Neural progenitor cell (in vitro differentiated cells): ENCODE measurements at regions not wholly inside any gene's neighbourhood (a gene's known extent, or its start where the extent isn't known, plus 50 kb on each side); places are given as distances from the start of the nearest gene placed in this dataset.

Source experiments
- DNase-seq: peaks from one replicate; pipeline ENCODE4 v3.0.0-alpha.2; 2016; ENCODE audit warnings: low spot score
- H2AFZ ChIP-seq: fragments of 200-600 bp; sonication (generic); replicated peaks from 2 replicates; pipeline ENCODE4 v1.6.1; 2016; ENCODE audit warnings: antibody characterized with exemption
- H3F3A ChIP-seq: fragments of 200-600 bp; sonication (generic); 2 replicates; pipeline ENCODE4 v1.6.1; 2016; ENCODE audit warnings: antibody characterized with exemption, low read depth
- H3K27ac ChIP-seq: fragments of 200-600 bp; sonication (generic); 2 replicates; pipeline ENCODE4 v1.5.1; 2016; ENCODE audit warnings: mild to moderate bottlenecking
- H3K27me3 ChIP-seq: fragments of 200-600 bp; sonication (generic); 2 replicates; pipeline ENCODE4 v1.6.1; 2016; ENCODE audit warnings: mild to moderate bottlenecking, moderate library complexity
- H3K36me3 ChIP-seq: fragments of 200-600 bp; sonication (generic); 2 replicates; pipeline ENCODE4 v1.5.1; 2016
- H3K4me1 ChIP-seq: fragments of 200-600 bp; sonication (generic); 2 replicates; pipeline ENCODE4 v1.6.1; 2016; ENCODE audit warnings: mixed run types
- H3K4me2 ChIP-seq: fragments of 200-600 bp; sonication (generic); 2 replicates; pipeline ENCODE4 v1.6.1; 2016
- H3K4me3 ChIP-seq: fragments of 200-600 bp; sonication (generic); 2 replicates; pipeline ENCODE4 v1.5.1; 2016
- H3K79me2 ChIP-seq: fragments of 200-600 bp; sonication (generic); 2 replicates; pipeline ENCODE4 v1.6.1; 2016; ENCODE audit warnings: low read depth
- H3K9ac ChIP-seq: fragments of 200-600 bp; sonication (generic); 2 replicates; pipeline ENCODE4 v1.6.1; 2016
- H3K9me3 ChIP-seq: fragments of 200-600 bp; sonication (generic); 2 replicates; pipeline ENCODE4 v1.5.1; 2016; ENCODE audit warnings: low read depth
- H4K20me1 ChIP-seq: fragments of 200-600 bp; sonication (generic); 2 replicates; pipeline ENCODE4 v1.6.1; 2016; ENCODE audit warnings: low read depth
- H3K27ac Mint-ChIP-seq: 3 replicates; pipeline ENCODE4 v1.8.0; 2021; ENCODE audit warnings: mixed read lengths
- H3K27me3 Mint-ChIP-seq: 2 replicates; pipeline ENCODE4 v1.8.0; 2022; ENCODE audit warnings: low read depth, mild to moderate bottlenecking, inconsistent platforms, moderate library complexity, mixed read lengths; ENCODE audit not compliant: insufficient read depth
- H3K36me3 Mint-ChIP-seq: 3 replicates; pipeline ENCODE4 v1.8.0; 2021; ENCODE audit warnings: mixed read lengths
- H3K4me1 Mint-ChIP-seq: 3 replicates; pipeline ENCODE4 v1.8.0; 2021; ENCODE audit warnings: mixed read lengths
- H3K4me3 Mint-ChIP-seq: 3 replicates; pipeline ENCODE4 v1.8.0; 2021; ENCODE audit warnings: mild to moderate bottlenecking, moderate library complexity, mixed read lengths
- H3K9me3 Mint-ChIP-seq: 3 replicates; pipeline ENCODE4 v1.8.0; 2020; ENCODE audit warnings: mixed read lengths
- EZH2 ChIP-seq: fragments of 200-600 bp; sonication (generic); IDR thresholded peaks from 2 replicates; pipeline ENCODE4 v1.6.1; 2017; ENCODE audit warnings: antibody characterized with exemption, mild to moderate bottlenecking, moderate library complexity
- EZH2phosphoT487 ChIP-seq: fragments of 200-600 bp; sonication (generic); IDR thresholded peaks from 2 replicates; pipeline ENCODE4 v1.6.1; 2017; ENCODE audit warnings: antibody characterized with exemption
- TF ChIP-seq, protein P1 (sequence below): fragments of 200-600 bp; sonication (generic); IDR thresholded peaks from 2 replicates; pipeline ENCODE4 v1.5.1; 2017; ENCODE audit warnings: antibody characterized with exemption, mild to moderate bottlenecking

DNA sequence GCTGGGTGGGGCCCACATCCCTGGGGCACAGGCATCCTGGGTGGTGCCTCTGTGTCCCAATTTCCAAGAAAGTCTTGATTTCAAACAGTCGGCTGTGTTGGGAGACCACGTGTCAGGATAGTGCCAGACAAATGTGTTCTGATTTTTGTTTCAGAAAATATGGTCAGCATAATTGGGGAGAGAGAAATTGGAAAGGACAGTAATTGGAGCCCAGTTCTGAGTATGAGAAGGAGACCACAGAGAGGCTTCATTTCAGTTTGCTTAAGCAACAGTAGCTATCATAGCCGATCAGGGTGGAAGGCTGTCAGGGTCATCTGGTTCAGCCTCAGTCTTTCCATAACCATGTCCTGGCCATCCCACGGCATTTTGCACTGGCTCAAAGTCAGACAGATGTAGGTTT lies 220.7 kb downstream of the CDC5L start:
- H3K4me3 Mint-ChIP-seq = no peak overlapping the region
- Histone ChIP-seq H3K79me2 (no peaks in the 10 kb centered on the region), H2AFZ (no peak overlapping the region), H4K20me1 (no peaks in the 10 kb centered on the region), H3K4me2 (no peak overlapping the region), H3K36me3 (no peaks in the 10 kb centered on the region), H3K4me3 (no peak overlapping the region), H3F3A (no peaks in the 10 kb centered on the region), H3K27me3 (no peaks in the 10 kb centered on the region), H3K27ac (no peak overlapping the region), H3K4me1 (no peaks in the 10 kb centered on the region), H3K9ac (no peak overlapping the region), H3K9me3 (no peaks in the 10 kb centered on the region)
- H3K4me1 Mint-ChIP-seq = no peaks in the 10 kb centered on the region
- no peak for DNase-seq
- H3K9me3 Mint-ChIP-seq = peaks cover 4% of the 10 kb centered on the region
- no peak overlapping the region for H3K27ac Mint-ChIP-seq
- H3K27me3 Mint-ChIP-seq = peaks cover 5% of the 10 kb centered on the region
- TF ChIP-seq EZH2phosphoT487 = no peak
- no peaks in the 10 kb centered on the region for H3K36me3 Mint-ChIP-seq

DNA sequence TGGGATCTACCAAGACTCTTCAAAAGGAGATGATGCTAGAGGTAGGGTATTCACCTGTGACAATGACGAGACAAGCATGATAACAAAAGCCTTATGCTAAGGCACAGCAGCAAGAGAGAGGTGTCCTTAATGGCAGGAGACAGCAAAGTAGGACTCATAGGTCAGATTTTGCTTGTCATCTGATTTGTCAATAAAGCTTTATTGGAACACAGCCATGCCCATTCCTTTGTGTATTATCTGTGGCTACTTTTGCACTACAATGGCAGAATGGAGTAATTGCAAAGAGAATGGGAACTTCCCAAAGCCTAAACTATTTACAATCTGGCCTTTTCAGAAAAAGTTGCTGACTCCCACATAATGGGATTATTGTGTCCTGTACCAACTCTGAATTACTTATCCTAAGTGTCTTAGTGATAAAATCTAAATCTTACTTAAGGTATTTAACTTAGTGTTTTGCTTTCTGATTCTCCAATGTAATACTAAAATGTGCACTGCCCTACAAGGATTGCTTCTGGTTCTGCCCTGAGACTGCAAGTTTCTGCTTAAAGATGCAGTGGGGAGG lies 221.6 kb downstream of the CDC5L start:
- TF ChIP-seq EZH2 (no peak), EZH2phosphoT487 (no peak)
- TF ChIP-seq, protein P1, sequence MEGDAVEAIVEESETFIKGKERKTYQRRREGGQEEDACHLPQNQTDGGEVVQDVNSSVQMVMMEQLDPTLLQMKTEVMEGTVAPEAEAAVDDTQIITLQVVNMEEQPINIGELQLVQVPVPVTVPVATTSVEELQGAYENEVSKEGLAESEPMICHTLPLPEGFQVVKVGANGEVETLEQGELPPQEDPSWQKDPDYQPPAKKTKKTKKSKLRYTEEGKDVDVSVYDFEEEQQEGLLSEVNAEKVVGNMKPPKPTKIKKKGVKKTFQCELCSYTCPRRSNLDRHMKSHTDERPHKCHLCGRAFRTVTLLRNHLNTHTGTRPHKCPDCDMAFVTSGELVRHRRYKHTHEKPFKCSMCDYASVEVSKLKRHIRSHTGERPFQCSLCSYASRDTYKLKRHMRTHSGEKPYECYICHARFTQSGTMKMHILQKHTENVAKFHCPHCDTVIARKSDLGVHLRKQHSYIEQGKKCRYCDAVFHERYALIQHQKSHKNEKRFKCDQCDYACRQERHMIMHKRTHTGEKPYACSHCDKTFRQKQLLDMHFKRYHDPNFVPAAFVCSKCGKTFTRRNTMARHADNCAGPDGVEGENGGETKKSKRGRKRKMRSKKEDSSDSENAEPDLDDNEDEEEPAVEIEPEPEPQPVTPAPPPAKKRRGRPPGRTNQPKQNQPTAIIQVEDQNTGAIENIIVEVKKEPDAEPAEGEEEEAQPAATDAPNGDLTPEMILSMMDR = no peak
- H3K4me3 Mint-ChIP-seq = no peak overlapping the region
- no peak overlapping the region for H3K27ac Mint-ChIP-seq
- no peaks in the 10 kb centered on the region for H3K27me3 ChIP-seq
- H4K20me1 ChIP-seq = no peaks in the 10 kb centered on the region
- no peaks in the 10 kb centered on the region for H3K9me3 ChIP-seq
- H3F3A ChIP-seq = no peaks in the 10 kb centered on the region
- peaks cover 4% of the 10 kb centered on the region for H3K9me3 Mint-ChIP-seq
- no peaks in the 10 kb centered on the region for H3K36me3 Mint-ChIP-seq
- no peak overlapping the region for H2AFZ ChIP-seq
- no peaks in the 10 kb centered on the region for H3K36me3 ChIP-seq
- no peak overlapping the region for H3K4me3 ChIP-seq
- H3K4me2 ChIP-seq = no peak overlapping the region
- H3K27me3 Mint-ChIP-seq = peaks cover 5% of the 10 kb centered on the region
- H3K4me1 ChIP-seq = no peaks in the 10 kb centered on the region
- no peaks in the 10 kb centered on the region for H3K79me2 ChIP-seq
- H3K27ac ChIP-seq = no peak overlapping the region
- no peaks in the 10 kb centered on the region for H3K4me1 Mint-ChIP-seq
- no peak overlapping the region for H3K9ac ChIP-seq
- no peak for DNase-seq

DNA sequence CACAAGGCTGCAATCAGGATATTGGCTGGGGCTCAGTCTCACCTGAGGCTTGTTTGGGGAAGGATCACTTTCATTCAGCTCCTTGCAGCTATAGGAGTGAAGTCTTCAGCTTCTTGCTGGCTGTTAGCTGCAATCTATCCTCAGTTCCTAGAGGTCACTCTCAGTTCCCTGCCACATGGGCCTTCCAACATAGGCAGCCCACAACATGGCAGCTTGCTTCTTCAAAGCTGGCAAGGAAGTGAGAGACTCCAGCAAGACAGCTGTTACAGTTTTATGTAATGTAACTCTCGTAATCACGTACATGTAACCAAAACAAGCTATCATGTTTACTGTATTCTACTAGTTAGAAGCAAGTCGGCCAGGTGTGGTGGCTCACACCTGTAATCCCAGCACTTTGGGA lies 226.9 kb downstream of the CDC5L start:
- no peaks in the 10 kb centered on the region for H3K4me1 ChIP-seq
- no peak overlapping the region for H3K4me3 ChIP-seq
- no peak overlapping the region for H3K4me2 ChIP-seq
- TF ChIP-seq EZH2 (no peak), EZH2phosphoT487 (no peak)
- TF ChIP-seq, protein P1 = no peak
- Mint-ChIP-seq H3K27me3 (peaks cover 2% of the 10 kb centered on the region), H3K4me1 (no peaks in the 10 kb centered on the region), H3K27ac (no peak overlapping the region), H3K9me3 (peaks cover 3% of the 10 kb centered on the region), H3K4me3 (no peak overlapping the region), H3K36me3 (no peaks in the 10 kb centered on the region)
- no peak overlapping the region for H2AFZ ChIP-seq
- no peaks in the 10 kb centered on the region for H3K9me3 ChIP-seq
- H3K27ac ChIP-seq = no peak overlapping the region
- no peaks in the 10 kb centered on the region for H3K79me2 ChIP-seq
- H3K27me3 ChIP-seq = no peaks in the 10 kb centered on the region
- H3K36me3 ChIP-seq = no peaks in the 10 kb centered on the region
- H3F3A ChIP-seq = no peaks in the 10 kb centered on the region
- H4K20me1 ChIP-seq = no peaks in the 10 kb centered on the region
- H3K9ac ChIP-seq = no peak overlapping the region
- DNase-seq = no peak

DNA sequence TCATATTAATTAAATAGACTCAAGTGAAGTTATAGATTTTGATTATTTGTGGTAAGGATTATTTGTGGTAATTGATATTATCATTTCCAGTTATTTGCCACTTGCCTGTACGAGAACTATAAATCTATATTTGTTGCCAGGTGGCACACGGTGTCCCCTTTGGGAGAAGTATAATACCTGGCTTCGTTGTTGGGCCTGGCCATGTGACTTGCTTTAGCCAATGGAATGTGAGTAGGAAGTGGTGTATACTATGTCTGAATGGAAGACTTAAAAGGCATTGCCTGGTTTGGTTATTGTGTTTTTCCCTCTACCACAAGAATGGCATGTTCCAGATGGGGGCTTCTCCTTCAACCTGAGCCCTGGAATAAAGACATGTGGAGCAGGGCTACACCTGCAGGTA lies 228.1 kb downstream of the CDC5L start:
- Mint-ChIP-seq H3K9me3 (peaks cover 3% of the 10 kb centered on the region), H3K36me3 (no peaks in the 10 kb centered on the region), H3K27ac (no peak overlapping the region), H3K4me1 (no peaks in the 10 kb centered on the region), H3K4me3 (no peak overlapping the region), H3K27me3 (peaks cover 2% of the 10 kb centered on the region)
- H3F3A ChIP-seq = no peaks in the 10 kb centered on the region
- no peak overlapping the region for H3K9ac ChIP-seq
- no peak for TF ChIP-seq EZH2
- TF ChIP-seq, protein P1 = no peak
- no peak overlapping the region for H3K4me3 ChIP-seq
- no peak overlapping the region for H3K4me2 ChIP-seq
- no peaks in the 10 kb centered on the region for H3K27me3 ChIP-seq
- no peaks in the 10 kb centered on the region for H3K79me2 ChIP-seq
- no peak overlapping the region for H3K27ac ChIP-seq
- no peak for DNase-seq
- H4K20me1 ChIP-seq = no peaks in the 10 kb centered on the region
- no peaks in the 10 kb centered on the region for H3K36me3 ChIP-seq
- no peaks in the 10 kb centered on the region for H3K9me3 ChIP-seq
- H3K4me1 ChIP-seq = no peaks in the 10 kb centered on the region
- H2AFZ ChIP-seq = no peak overlapping the region
